Suprapubic skin (tissue), 3 donors: ENCODE measurements at regions not wholly inside any gene's neighbourhood (a gene's known extent, or its start where the extent isn't known, plus 50 kb on each side); places are given as distances from the start of the nearest gene placed in this dataset.

ENCODE experiments used
- CTCF ChIP-seq, 2 donors: fragments of 200-600 bp in 1 of 2; fragments of 450-650 bp in 1 of 2; sonication (generic) in 1 of 2; IDR thresholded peaks; one replicate each; pipeline ENCODE4 v1.5.1; 2016 to 2019; ENCODE audit warnings: antibody characterized with exemption in 2 of 2, mild to moderate bottlenecking in 1 of 2, moderate library complexity in 1 of 2
- POLR2A ChIP-seq, 2 donors: fragments of 450-650 bp; IDR thresholded peaks; one replicate each; pipeline ENCODE4 v1.6.1; 2017; ENCODE audit warnings: antibody characterized with exemption in 2 of 2, mild to moderate bottlenecking in 2 of 2, moderate library complexity in 2 of 2

- no peak for TF ChIP-seq CTCF (IDR thresholded peaks at IDR 0.05)
- TF ChIP-seq POLR2A (IDR thresholded peaks at IDR 0.05): no peak
Observed at GRCh38 chr11:113534625-113535024, 59.4 kb upstream of the DRD2 start.
